Neuronal stem cell (in vitro differentiated cells): ENCODE measurements at regions not wholly inside any gene's neighbourhood (a gene's known extent, or its start where the extent isn't known, plus 50 kb on each side); places are given as distances from the start of the nearest gene placed in this dataset.
A peak's percentile ranks its signal among the peaks of the same experiment; 100 is the strongest.

Experiments used
- DNase-seq: peaks from one replicate; pipeline ENCODE4 v3.0.0-alpha.2; 2013; ENCODE audit warnings: low spot score
- H2AFZ ChIP-seq: one replicate; pipeline ENCODE4 v1.6.1; 2013; ENCODE audit warnings: mild to moderate bottlenecking, low read length, inconsistent platforms
- H2AK5ac ChIP-seq: 2 replicates; pipeline ENCODE4 v1.6.1; 2013; ENCODE audit warnings: low read depth, mild to moderate bottlenecking, inconsistent platforms, low read length, moderate library complexity, mixed read lengths
- H2BK120ac ChIP-seq: 2 replicates; pipeline ENCODE4 v1.6.1; 2013; ENCODE audit warnings: low read depth, mild to moderate bottlenecking, inconsistent platforms, low read length, moderate library complexity, mixed read lengths
- H2BK12ac ChIP-seq: one replicate; pipeline ENCODE4 v1.6.1; 2013; ENCODE audit warnings: low read length, inconsistent platforms
- H2BK15ac ChIP-seq: 2 replicates; pipeline ENCODE4 v1.6.1; 2013; ENCODE audit warnings: mild to moderate bottlenecking, low read length, inconsistent platforms, mixed read lengths
- H2BK5ac ChIP-seq: one replicate; pipeline ENCODE4 v1.6.1; 2013; ENCODE audit warnings: inconsistent platforms, mild to moderate bottlenecking, low read length, moderate library complexity
- H3K14ac ChIP-seq: one replicate; pipeline ENCODE4 v1.6.1; 2013; ENCODE audit warnings: low read length, inconsistent platforms
- H3K18ac ChIP-seq: 2 replicates; pipeline ENCODE4 v1.6.1; 2013; ENCODE audit warnings: low read length, inconsistent platforms
- H3K23ac ChIP-seq: 2 replicates; pipeline ENCODE4 v1.6.1; 2013; ENCODE audit warnings: low read depth, mild to moderate bottlenecking, mixed read lengths, low read length, inconsistent platforms; ENCODE audit not compliant: poor library complexity
- H3K27ac ChIP-seq: replicated peaks from 3 replicates; pipeline ENCODE4 v1.5.1; 2013; ENCODE audit warnings: low read length, inconsistent platforms
- H3K27me3 ChIP-seq, 3 experiments: 2 replicates each; pipeline ENCODE4 v1.6.1; 2013; ENCODE audit warnings: low read length in 3 of 3, mild to moderate bottlenecking in 2 of 3, inconsistent platforms in 1 of 3, low read depth in 1 of 3, mixed read lengths in 1 of 3, moderate library complexity in 1 of 3; ENCODE audit not compliant: control insufficient read depth in 3 of 3, insufficient read depth in 3 of 3
- H3K36me3 ChIP-seq, 2 donors: replicated peaks in 1 of 2; 2 replicates each; pipeline ENCODE4 v1.6.1; 2013; ENCODE audit warnings: low read length in 2 of 2; ENCODE audit not compliant: control insufficient read depth in 2 of 2, insufficient read depth in 2 of 2
- H3K4ac ChIP-seq: 2 replicates; pipeline ENCODE4 v1.6.1; 2013; ENCODE audit warnings: inconsistent platforms, mild to moderate bottlenecking, low read length, moderate library complexity
- H3K4me1 ChIP-seq, 2 donors: 1 replicate in 1 of 2; 2 replicates in 1 of 2; pipeline ENCODE4 v1.6.1; 2013; ENCODE audit warnings: low read length in 2 of 2, low read depth in 1 of 2; ENCODE audit not compliant: control insufficient read depth in 2 of 2, insufficient read depth in 1 of 2
- H3K4me2 ChIP-seq: one replicate; pipeline ENCODE4 v1.6.1; 2013; ENCODE audit warnings: mild to moderate bottlenecking, low read length, inconsistent platforms; ENCODE audit not compliant: insufficient read depth, poor library complexity, severe bottlenecking
- H3K4me3 ChIP-seq, 2 donors: 2 replicates each; pipeline ENCODE4 v1.5.1; 2013; ENCODE audit warnings: low read length in 2 of 2, mild to moderate bottlenecking in 2 of 2, inconsistent platforms in 1 of 2, moderate library complexity in 1 of 2
- H3K79me1 ChIP-seq: one replicate; pipeline ENCODE4 v1.6.1; 2013; ENCODE audit warnings: low read depth, mild to moderate bottlenecking, inconsistent platforms, low read length, moderate library complexity
- H3K9ac ChIP-seq: one replicate; pipeline ENCODE4 v1.6.1; 2013; ENCODE audit warnings: mild to moderate bottlenecking, low read depth, low read length, inconsistent platforms; ENCODE audit not compliant: poor library complexity
- H3K9me3 ChIP-seq, 2 donors: replicated peaks in 1 of 2; 2 replicates each; pipeline versions ENCODE3 to v1.6.1; 2013; ENCODE audit warnings: low read length in 2 of 2, mild to moderate bottlenecking in 2 of 2, inconsistent platforms in 1 of 2, low read depth in 1 of 2, mixed read lengths in 1 of 2, moderate library complexity in 1 of 2; ENCODE audit not compliant: control insufficient read depth in 2 of 2, insufficient read depth in 1 of 2
- H4K8ac ChIP-seq: one replicate; pipeline ENCODE4 v1.6.1; 2013; ENCODE audit warnings: low read depth, mild to moderate bottlenecking, inconsistent platforms, low read length, moderate library complexity
- H4K91ac ChIP-seq: one replicate; pipeline ENCODE4 v1.6.1; 2013; ENCODE audit warnings: low read length, low read depth, mild to moderate bottlenecking, inconsistent platforms; ENCODE audit not compliant: poor library complexity
- WGBS, 2 donors: extraction: QIAGEN DNeasy Blood & Tissue Kit; methylation state at CpG; one replicate each; pipeline ENCODE4 v1.1.7; 2013; ENCODE audit warnings: missing lambda C conversion rate in 2 of 2, mixed read lengths in 1 of 2; ENCODE audit not compliant: insufficient read length in 2 of 2, insufficient replicate concordance in 1 of 2; ENCODE audit errors: extremely low coverage in 2 of 2; 5-methylcytosine and 5-hydroxymethylcytosine counted together

DNA sequence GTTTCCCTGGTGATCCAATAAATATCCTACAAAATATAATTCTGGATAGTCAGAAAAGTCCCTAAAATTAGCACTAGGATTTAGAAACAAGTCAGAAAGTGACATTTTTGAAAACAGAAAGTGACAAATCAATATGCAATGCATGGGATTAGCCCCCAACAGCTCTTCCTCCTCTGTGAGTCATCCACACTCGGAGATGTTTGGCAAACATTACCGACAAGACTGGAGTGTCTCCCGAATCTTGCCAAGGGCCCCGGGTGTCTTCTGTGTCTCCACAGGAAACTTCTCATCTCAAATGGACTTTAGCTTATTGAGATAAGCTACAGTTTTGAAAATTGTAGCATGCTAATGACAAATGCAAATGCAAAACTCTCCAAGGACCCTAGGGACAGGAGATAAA, 398.9 kb upstream of the CCDC196 start:
- no peak overlapping the region for H4K91ac ChIP-seq
- H3K4me1 ChIP-seq, result peaks cover 0 to 2% of the 10 kb centered on the region in 2 donors
- WGBS, 2 donors, result no CpG with 5 or more reads among the region's 4 CpGs
- H3K14ac ChIP-seq, result no peak overlapping the region
- no peak overlapping the region for H2AK5ac ChIP-seq
- no peaks in the 10 kb centered on the region for H3K79me1 ChIP-seq
- H2BK15ac ChIP-seq, result no peak overlapping the region
- no peak overlapping the region for H3K4me3 ChIP-seq
- no peak overlapping the region for H4K8ac ChIP-seq
- H3K18ac ChIP-seq, result no peak overlapping the region
- H2BK120ac ChIP-seq, result no peak overlapping the region
- peaks cover 0 to 2% of the 10 kb centered on the region in 2 donors for H3K9me3 ChIP-seq
- H3K36me3 ChIP-seq, result no peaks in the 10 kb centered on the region
- H3K27ac ChIP-seq, result no peak overlapping the region
- H3K4ac ChIP-seq, result no peak overlapping the region
- no peak overlapping the region for H3K4me2 ChIP-seq
- no peak overlapping the region for H2AFZ ChIP-seq
- no peak overlapping the region for H3K23ac ChIP-seq
- H3K27me3 ChIP-seq, result no peaks in the 10 kb centered on the region
- H2BK5ac ChIP-seq, result no peak overlapping the region
- H3K9ac ChIP-seq, result no peak overlapping the region
- no peak for DNase-seq
- no peak overlapping the region for H2BK12ac ChIP-seq

DNA sequence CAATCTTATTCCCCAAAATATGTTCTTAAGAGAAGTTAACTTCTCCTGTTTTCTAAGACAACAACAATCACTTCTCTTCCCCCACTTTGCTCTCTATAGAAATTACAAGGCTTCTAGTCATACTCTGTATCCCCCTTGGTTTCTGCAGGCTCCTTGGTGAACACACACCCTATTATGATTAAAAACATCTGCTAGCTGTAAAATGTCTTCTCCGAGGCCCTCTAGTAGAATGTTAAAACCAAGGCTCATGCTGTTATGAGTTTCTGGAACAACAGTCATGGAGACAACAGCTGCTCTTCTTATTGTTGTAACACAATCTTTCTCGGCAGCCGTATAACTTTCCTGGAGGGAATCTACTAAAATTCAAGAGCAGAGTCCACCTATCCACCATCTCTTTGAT, 397.5 kb upstream of the CCDC196 start:
- Histone ChIP-seq H3K4me3 (no peak overlapping the region), H3K23ac (no peak overlapping the region), H2AFZ (no peak overlapping the region), H3K27me3 (no peaks in the 10 kb centered on the region), H4K91ac (no peak overlapping the region), H3K36me3 (no peaks in the 10 kb centered on the region), H2BK15ac (no peak overlapping the region), H3K9me3 (peaks cover 0 to 2% of the 10 kb centered on the region in 2 donors), H2BK120ac (no peak overlapping the region), H3K14ac (no peak overlapping the region), H2BK5ac (no peak overlapping the region), H3K4ac (no peak overlapping the region), H2AK5ac (no peak overlapping the region), H3K4me1 (peaks cover 0 to 2% of the 10 kb centered on the region in 2 donors), H4K8ac (no peak overlapping the region), H3K9ac (no peak overlapping the region), H3K79me1 (no peaks in the 10 kb centered on the region), H3K4me2 (no peak overlapping the region), H3K18ac (no peak overlapping the region), H2BK12ac (no peak overlapping the region), H3K27ac (no peak overlapping the region)
- WGBS, 2 donors, result no CpG with 5 or more reads among the region's 3 CpGs
- DNase-seq, result no peak

DNA sequence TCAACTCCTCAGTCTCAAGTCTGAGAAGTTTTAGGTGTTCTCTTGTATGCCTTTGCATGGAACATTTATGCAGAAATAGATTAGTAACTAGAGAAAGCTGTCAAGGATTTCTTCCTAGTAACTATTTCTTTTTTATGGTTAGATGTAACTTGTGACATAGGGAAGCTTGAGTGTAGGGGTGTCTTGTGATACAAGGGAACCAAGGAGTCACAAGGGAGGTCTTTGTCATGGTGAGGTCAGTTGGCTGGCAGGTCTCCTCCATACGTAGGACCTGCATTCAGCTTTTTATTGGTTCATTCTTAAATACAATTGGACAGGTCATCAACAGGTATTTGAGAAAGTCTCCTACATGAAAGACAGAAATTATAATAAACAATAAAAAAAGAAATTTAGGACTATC, 394.0 kb upstream of the CCDC196 start:
- Histone ChIP-seq H2BK120ac (no peak overlapping the region), H3K79me1 (no peaks in the 10 kb centered on the region), H2BK12ac (no peak overlapping the region), H3K14ac (no peak overlapping the region), H3K4me1 (no peaks in the 10 kb centered on the region), H3K4ac (no peak overlapping the region), H2AFZ (no peak overlapping the region), H3K23ac (no peak overlapping the region), H3K9me3 (no peaks in the 10 kb centered on the region), H3K4me2 (no peak overlapping the region), H4K91ac (no peak overlapping the region), H3K18ac (no peak overlapping the region), H2BK5ac (no peak overlapping the region), H4K8ac (no peak overlapping the region), H3K27ac (no peak overlapping the region), H3K4me3 (no peak overlapping the region), H2AK5ac (no peak overlapping the region), H3K27me3 (no peaks in the 10 kb centered on the region), H2BK15ac (no peak overlapping the region), H3K36me3 (no peaks in the 10 kb centered on the region), H3K9ac (no peak overlapping the region)
- WGBS, 2 donors, result no CpG with 5 or more reads among the region's 1 CpG
- DNase-seq, result no peak

DNA sequence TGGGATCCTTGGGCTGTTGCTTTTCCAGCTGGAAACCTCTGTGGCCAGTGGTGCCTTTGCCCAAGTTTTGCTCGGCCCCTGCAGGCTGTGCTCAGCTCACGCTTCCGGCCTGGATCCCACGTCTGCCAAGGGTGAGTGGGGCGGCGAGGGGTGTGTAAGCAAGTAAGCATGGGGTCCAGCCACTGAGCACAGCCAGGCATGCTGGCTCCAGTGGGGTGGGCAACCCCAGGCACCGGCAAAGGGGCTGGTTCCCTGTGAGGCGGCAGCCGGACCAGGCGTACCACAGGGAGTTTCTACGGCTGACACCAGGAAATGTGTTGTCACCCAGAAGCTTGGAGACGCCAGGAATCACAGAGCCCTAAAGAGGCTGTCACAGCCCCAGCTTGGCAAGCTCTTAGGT, 393.4 kb upstream of the CCDC196 start:
- H2BK12ac ChIP-seq, result peak overlapping the region; percentile 86
- H2BK15ac ChIP-seq, result no peak overlapping the region
- H2AK5ac ChIP-seq, result no peak overlapping the region
- H2BK120ac ChIP-seq, result peak overlapping the region; percentile 50
- no peak overlapping the region for H3K14ac ChIP-seq
- H3K9ac ChIP-seq, result no peak overlapping the region
- no peaks in the 10 kb centered on the region for H3K4me1 ChIP-seq
- no peak overlapping the region for H2BK5ac ChIP-seq
- H3K4ac ChIP-seq, result no peak overlapping the region
- H3K18ac ChIP-seq, result peak overlapping the region; percentile 87
- no peaks in the 10 kb centered on the region for H3K9me3 ChIP-seq
- WGBS, 2 donors, result no CpG with 5 or more reads among the region's 12 CpGs
- H3K23ac ChIP-seq, result no peak overlapping the region
- H3K27ac ChIP-seq, result no peak overlapping the region
- no peaks in the 10 kb centered on the region for H3K79me1 ChIP-seq
- no peak overlapping the region for H4K8ac ChIP-seq
- H3K36me3 ChIP-seq, result no peaks in the 10 kb centered on the region
- DNase-seq, result no peak
- no peak overlapping the region for H3K4me2 ChIP-seq
- H4K91ac ChIP-seq, result no peak overlapping the region
- H2AFZ ChIP-seq, result no peak overlapping the region
- no peak overlapping the region for H3K4me3 ChIP-seq
- H3K27me3 ChIP-seq, result no peaks in the 10 kb centered on the region
